Activated T-cell treated with anti-CD3 and anti-CD28 coated beads, Interleukin-2, amount 50 U/mL, for 48 hours (primary cell): ENCODE measurements at regions not wholly inside any gene's neighbourhood (a gene's known extent, or its start where the extent isn't known, plus 50 kb on each side); places are given as distances from the start of the nearest gene placed in this dataset.
"Not testable (repeated sequence)": the region's sequence is repeated elsewhere in the genome, so short reads cannot be mapped to it uniquely, and the experiment has no call there.

ENCODE experiments used
- DNase-seq, 2 experiments: peaks; one replicate each; pipeline ENCODE4 v3.0.0-alpha.2; 2020

DNA sequence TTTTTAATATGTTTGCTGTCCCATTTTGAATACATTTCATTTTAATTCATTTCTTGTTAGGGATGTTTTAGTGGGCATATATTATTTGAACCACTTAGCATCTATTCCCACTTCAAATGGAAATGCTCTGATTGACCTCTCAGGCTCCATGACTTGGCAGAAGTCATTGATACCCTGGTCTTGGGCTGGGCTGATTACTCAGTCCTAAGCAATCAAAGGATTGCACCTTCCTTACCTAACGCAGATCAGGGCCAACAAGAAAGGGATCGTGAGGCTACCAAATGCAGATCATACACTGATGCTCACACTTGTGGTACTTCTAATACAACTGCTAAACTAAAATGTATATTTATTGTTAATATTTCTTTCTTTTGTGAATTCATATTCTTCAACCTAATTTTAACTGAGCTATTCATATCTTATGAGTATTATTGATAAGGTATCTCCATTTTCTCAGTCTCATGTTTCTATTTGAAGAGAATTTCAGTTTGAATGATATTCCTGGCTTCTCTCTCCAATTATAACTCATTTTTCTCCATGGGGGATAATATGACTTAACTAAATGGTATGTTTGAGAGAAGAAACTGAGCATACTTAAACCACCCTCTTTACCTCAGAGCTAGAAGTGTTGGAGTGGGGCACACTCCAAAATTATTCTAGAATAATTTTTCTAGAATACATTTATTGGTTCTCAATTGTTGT, 615.5 kb upstream of the ADAMTS5 start:
- no peak for DNase-seq

DNA sequence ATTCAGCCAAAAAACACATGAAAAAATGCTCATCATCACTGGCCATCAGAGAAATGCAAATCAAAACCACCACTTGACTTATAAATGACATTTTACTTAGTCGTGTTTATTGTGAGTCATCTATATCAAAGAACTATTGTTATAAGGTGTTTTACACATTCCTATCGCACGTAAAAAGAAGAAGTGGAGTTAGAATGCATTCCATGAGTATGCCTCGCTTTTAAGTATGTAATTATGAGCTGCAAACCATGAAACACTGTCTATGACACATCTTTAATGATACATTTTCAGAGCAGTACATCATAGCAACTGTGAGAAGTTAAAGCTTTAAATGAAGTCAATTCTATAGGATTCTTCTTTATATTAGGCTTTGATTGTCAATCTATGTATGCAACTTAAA, 614.3 kb upstream of the ADAMTS5 start:
- DNase-seq, result no peak

DNA sequence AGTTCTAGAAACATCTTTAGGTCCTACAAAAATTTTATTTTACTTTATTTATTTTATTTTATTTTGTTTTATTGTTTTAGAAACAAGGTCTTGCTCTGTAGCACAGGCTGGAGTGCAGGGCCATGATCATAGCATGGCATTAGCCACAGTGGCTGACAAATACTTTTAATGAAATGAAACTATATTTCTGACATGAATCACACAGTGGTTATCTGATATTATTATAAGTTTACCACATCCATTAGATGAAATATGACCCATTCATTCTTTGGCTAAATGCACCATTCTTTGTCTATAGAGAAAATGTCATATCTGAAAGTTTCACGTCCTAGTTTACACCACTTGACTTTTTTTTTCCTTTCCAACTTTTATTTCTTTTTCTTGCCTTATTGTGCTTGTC, 613.4 kb upstream of the ADAMTS5 start:
- DNase-seq, result no peak

DNA sequence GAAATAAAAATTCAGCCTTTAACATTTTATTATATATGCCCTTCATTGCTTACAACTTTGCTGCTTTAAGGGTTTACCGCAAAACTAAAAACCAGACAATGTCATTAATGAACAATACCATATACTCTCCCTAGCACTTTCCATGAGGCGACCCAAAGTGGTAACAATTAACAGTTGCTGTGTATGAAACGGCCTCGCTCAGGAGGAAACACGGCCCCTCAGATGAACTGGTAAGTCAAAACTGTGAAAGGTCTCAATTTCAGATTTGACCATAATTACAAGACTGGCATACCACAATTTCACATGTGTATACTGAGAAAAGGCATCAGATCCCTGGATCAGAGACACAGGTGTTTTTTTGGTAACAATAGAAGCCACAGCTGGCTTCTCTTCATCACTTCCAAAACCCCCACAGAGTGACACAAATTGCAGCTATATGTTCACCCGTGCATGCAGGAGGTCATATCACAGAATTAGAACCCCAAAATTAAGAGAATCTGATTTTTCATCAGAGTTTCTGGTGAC, 611.9 kb upstream of the ADAMTS5 start:
- DNase-seq, result no peak

DNA sequence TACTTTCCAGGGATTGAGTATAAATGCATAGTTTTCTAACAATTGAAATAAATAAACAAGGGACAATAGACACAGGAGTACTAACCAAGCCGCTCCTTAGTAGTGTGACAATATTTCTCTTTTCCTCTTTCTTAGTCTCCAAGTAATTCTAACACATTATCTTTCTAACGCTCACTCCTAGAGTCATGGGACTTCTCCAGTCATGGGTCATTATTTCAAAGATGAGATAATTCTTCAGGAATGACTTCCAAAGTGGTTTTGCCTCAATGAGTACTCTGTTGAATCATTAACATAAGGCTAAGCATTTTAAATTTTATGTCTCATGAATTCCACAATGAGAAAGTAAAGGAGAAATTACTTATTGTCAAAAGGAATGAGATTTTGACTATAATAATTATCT, 605.8 kb upstream of the ADAMTS5 start:
- DNase-seq, result no peak

DNA sequence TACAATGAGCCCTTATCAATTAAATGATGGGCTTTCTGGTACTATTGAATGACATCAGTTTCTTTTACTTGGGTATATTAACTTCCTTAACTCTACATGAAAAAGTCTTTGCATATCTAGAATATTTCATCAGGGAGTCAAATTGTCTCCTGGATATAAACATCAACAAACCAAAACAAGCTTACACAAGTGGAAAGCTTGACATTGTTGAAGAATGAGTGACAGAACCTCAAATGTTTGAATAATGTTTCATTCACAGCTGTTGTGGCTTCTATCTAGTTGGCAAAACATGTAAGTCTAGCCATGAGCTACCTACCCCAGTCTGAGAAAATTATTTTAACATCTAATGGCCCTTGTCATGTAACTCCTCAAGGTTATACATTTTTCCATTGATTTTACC, 604.8 kb upstream of the ADAMTS5 start:
- DNase-seq, result no peak

DNA sequence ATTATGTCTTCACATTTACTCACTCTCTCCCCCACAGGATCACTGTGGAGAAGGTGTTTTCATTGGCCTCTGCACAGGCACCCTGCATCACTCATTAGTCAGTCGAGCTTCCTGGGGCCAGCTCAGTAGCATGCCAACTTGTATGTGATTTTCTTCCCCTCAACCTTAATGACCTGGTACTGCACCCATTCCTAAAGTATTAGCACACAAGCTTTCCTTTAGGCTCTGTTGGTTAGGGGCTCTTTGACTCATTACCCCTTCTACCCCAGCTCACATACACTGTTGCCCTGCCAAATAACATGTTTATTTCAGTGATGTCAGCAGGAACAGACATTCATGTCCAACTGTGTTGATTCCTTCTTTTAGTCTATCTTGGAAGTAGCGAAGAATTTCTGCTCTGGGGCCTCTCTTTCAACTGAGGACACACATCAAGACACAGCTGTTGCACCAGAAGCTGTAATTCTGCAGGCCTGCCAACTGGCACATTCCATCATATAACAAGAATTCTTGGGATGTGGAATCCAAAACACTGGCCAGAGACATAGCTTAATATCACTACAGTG, 603.5 kb upstream of the ADAMTS5 start:
- DNase-seq, result no peak

DNA sequence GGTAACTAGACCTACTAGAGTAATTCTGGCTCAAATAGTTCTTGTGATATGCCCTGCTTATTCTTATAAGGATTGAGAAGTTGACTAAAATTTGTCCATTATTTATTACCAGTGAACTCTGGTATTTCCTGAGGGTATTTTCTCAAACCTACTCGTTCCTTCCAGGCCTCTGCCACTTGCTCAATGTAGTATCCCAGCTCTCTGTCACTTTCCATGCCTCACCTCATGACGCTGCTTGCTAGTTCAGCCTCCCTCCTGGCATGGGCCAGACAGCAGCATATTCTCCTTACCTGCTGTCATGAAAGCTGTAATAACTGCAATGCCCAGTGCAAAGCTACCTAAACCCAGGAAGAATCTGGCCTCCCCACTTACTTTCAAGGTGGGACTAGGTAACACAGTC, 602.9 kb upstream of the ADAMTS5 start:
- no peak for DNase-seq

DNA sequence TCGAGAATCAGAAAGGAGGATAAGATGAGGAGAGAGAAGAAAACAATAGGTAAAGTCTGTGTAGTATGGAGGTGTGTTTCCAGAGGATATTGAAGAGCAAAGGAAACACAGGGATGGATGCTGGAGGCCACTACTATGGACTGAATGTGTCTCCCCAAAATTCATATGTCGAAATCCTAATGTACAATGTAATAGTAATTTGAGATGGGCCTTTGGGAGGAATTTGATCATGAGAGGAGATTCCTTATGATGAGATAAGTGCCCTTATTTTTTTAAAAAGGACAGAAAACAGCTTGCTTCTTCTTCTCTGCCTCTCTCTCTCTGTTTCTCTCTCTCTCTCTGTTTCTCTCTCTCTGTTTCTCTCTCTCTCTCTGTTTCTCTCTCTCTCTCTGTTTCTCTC, 602.2 kb upstream of the ADAMTS5 start:
- DNase-seq, result no peak

DNA sequence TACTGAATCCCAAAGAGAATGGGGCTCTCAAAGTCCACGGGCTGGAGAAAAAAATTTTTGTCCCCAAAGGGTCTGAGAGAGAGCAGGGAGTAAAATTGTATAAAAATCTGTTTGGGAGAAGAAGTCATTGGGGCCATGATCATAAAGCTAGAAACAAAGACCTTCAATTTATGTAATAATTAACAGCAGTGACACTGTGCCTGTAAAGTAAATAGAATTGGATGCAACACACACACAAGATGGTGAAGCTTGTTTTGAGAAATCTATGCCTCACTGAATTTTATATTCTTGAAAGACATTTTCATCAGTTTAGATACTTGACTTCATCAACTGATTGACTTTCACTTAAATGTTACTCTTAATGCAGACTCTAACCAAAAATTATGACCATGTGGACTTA, 600.5 kb upstream of the ADAMTS5 start:
- no peak for DNase-seq

DNA sequence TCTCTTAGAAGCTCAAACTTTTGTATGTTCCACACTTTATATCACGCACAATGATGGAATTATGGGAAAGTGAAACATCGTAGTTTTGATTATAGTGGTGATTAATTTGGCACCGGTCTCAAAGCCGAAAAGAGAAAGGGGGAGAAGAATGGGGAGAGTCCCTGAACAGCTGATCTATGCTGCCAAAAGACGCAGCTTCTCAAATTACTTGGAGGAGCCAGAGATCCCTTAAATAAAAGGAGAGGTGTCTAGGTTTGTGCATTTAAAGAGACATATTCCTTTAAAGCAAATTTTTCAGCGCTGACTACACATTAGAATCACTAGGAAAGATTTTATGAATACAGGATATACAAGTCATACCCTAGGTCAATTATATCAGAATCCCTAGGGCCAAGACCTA, 599.6 kb upstream of the ADAMTS5 start:
- DNase-seq, result no peak

DNA sequence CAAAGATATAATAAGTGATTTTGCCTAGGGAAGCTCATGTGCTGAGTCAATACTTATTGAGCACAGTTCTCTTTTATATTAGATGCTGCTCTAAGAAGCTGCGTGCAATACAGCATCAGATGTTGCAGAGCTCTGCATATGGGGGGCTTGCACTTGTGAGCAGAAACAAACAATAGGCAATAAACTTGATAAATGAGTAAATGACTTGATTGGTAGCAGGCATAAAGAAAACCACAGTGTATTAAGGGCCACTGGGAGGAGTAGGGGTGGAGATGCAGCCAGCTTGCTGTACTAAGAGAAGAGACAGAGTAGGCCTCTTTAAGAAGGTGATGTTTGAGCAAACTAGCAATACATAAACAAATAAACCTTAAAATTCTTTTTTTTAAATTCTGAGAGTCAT, 598.5 kb upstream of the ADAMTS5 start:
- no peak for DNase-seq

DNA sequence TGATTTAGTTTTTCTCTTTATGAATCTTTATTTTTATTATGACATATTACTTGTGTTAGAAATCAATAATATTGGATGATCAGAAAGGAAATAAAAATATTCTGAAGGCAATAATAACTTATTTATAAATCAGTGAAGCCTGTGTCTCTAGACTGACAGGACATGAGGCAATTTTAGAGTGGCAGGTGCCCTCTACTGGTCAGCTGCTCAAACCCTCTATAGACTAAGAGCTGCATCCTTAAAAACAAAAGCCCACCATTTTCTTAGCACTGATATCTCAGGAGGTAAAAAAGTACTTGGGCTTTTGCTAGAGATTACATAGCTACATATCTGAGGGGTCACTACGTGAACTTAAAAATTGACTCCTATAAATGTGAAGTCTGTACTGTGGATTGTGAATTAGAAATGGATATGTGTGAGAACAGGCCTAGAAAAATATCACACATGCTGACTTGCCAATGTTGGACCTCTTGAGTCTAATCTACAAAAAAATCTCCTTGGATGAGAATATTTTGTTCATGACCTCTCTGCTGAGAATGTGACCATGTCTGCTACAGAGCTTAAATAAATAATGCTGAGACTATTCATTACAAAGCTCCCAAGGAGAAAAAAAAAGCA, 597.9 kb upstream of the ADAMTS5 start:
- no peak for DNase-seq

DNA sequence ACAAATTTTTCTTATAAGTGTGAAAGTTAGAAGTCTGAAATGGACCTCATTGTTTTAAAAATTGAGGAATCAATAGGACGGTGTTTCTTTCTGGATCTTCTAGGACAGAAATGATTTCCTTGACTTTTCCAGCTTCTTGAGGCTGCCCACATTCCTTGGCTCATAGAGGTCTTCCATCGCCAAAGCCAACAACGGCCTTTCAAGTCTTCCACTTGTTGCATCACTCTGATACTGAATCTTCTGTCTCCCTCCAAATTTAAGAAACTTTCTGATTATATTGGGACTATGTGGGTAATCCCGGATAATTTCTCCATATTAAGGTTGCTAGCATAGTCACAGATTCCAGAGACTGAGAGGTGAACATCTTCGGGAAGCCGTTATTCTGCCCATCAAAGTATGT, 595.4 kb upstream of the ADAMTS5 start:
- no peak for DNase-seq

DNA sequence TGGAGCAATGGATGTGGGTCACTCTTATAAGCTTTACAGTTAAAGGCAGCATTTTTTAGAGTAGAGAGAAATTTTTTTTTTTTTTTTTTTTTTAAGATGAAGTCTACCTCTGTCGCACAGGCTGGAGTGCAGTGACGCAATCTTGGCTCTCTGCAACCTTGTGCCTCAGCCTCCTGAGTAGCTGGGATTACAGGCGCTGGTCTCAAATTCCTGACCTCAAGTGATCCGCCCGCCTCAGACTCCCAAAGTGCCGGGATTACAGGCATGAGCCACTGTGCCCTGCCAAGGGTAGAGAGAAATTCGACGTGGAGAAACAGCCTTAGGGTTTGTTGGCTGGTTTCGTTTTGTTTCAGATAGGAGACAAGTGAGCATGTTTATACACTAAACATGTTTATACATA, 594.2 kb upstream of the ADAMTS5 start:
- no peak for DNase-seq

DNA sequence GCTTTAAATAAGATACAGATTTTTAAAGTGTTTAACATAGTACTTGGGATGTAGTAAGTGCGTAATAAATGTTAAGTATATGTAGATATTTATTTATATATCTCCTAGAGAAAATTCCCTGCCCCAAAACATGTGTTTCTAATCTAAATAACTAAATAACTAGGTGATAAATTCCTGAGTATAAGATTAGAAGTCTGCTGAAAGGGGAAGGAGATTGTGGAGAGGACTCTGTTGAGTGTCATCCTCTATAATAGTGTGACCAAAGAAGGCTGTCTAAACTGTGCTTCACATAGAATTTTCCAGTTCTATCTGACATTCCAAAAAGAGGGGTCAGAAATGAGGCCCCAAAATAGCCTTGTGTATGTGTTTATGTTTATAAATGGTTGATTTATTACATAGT, 590.5 kb upstream of the ADAMTS5 start:
- no peak for DNase-seq

DNA sequence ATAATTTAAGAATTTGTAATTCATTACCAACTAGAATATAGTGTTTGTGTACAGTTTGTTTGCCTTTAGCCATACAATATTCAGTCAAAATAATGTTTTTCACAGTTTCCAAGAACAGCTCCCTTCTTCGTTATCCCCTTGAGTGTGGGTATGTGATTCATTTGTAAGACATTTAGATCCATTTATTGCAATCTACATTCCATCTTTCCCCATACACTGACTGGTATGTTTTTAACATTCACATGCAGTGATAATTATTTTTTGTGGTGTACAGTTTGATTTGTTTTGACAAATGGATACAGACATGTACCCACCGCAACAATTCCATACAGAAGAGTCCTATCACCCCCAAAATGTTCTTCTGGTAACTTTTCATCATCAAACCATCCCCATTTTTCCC, 589.1 kb upstream of the ADAMTS5 start:
- no peak for DNase-seq

DNA sequence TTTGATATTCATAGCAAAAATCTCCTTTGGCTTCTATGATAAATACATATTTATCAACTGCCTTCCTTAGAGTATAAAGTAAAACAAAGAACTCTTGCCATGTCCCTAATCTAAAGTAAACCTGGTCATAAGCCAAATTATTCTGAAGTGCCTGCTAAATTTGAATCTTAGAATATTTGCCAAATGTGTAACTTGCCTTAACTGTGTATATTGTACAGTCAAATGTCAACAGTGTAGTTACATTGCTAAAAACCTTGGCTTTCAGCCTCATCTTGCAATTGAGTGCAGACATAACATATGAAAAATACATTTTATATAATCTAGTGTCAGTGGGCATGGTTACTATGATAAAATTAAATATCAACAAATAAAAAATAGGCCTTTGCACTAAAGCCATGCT, 583.4 kb upstream of the ADAMTS5 start:
- no peak for DNase-seq

DNA sequence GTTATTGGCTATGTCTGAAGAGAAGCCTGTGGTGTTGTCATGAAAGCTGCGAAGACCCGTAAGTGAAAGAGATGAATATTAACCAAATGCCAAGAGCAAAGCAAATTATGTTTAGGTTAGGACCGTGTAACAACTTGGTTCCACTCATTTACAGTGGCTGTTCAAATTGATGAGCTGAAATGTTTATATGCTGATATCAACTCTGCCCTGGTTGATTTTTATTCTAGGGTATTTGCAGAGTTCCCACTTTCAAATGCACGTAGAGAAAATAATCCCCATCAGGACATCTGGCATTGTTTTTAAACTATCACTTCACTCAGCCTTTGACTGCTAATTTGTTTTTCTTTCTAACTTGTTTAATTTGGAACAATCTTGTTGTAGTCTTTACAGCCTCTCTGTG, 581.6 kb upstream of the ADAMTS5 start:
- DNase-seq, result no peak

DNA sequence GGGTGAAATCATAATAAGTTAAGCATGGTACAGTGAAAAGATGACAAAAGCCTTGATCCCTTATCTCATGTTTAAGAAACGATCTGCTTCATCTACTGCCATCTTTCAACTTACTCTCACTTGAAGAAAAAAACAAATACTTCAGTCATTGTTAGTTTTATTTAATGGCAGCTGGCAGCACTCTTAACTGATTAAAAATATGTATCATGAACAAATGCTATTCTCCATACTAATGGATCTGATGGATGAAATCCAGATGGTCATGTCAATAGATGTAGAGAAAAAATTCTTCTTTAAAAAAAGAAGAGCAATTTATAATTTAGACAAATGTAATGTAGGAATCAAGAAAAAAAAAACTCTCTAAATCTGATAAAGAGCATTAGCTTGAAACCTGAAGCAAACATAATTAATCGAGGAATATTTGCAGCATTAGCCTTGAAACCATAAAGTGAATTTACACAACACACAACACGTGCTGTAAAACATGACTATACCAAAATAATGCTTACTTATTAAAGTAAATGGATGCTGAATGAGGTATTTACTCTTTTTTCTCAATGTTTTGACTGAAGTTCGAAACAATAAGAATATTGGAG, 579.0 kb upstream of the ADAMTS5 start:
- no peak for DNase-seq

DNA sequence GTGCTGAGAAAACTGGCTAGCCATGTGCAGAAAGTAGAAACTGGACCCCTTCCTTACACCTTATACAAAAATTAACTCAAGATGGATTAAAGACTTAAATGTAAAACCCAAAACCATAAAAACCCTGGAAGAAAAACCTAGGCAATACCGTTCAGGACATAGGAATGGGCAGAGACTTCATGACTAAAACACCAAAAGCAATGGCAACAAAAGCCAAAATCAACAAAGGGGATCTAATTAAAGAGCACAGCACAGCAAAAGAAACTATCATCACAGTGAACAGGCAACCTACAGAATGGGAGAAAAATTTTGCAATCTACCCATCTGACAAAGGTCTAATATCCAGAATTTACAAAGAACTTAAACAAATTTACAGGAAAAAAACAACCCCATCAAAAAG, 575.2 kb upstream of the ADAMTS5 start:
- DNase-seq, result not testable (repeated sequence)

DNA sequence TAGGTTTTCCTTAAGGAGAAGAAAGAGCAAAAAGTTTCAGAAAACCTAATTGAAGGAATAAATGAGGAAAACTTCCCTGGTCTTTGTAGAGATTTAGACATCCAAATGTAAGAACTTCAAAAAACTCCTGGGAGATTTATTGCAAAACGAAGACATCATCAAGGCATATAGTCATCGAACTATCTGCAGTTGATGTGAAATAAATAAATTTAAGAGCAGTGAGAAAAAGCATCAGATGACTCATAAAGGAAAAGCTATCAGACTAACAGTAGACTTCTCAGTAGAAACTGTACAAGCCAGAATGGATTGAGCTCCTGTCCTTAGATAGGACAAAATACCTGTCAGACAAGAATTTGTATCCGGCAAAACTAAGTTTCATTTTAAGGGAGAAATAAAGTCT, 569.4 kb upstream of the ADAMTS5 start:
- no peak for DNase-seq

DNA sequence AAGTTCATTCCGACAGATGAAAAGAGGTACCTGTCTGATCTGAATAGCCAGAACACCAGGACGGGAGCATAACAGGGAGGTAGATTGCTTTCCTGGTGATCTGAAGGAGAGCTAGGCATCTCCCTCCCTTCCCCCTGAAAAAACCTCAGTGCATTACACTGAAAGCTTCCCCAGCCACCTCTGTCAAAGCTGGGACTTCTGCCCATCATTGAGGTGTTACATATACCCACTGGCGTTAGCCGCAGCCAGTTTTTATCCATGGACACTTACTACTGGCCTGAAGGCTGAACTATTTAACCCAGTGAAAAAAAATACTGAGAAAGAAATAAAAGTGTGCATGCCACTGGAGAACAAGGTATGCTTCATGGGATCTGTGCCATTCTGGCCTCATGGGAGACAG, 568.3 kb upstream of the ADAMTS5 start:
- DNase-seq, result no peak

DNA sequence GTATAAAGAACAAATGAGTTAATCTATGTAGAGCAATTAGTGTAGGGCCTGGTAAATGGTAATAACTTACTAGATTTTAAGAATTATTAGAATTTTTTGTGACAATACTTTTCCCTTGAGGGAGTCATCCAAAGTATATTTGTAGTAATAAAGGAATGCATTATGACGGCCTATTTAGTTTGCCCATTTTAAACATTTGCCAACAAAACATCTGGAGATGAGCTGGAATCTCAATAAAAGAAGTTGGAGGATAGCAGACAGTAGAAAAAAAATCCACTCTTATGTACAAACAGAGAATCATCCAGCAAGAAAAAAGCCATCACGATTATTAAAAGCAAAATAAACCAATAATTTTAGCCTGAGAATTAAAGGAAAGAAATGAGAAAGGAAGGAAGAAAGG, 567.3 kb upstream of the ADAMTS5 start:
- no peak for DNase-seq
